ENCODE measurements at regions not wholly inside any gene's neighbourhood (a gene's known extent, or its start where the extent isn't known, plus 50 kb on each side); places are given as distances from the start of the nearest gene placed in this dataset.

DNA sequence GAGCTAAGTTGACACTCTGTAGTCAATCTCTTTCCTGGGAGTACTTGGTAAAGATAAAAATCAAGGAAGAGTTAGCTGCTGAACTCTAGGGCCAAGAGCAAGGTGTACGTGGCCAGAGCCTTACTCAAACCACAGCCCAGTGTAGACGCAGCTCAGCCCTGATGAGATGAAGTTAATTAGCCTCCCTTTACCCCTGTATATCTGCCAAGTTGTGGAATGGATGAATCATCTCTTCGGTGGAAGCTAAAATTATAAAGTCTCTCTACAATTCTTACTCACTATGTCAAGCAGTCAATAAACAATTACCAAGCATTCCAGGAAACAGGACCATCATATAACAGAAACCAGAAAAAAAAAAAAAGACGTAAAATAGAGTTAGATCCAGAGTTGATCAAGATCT lies 146.9 kb upstream of the UFM1 start:
- Mint-ChIP-seq H3K27ac (no peak overlapping the region), H3K4me3 (no peak overlapping the region), H3K9me3 (no peaks in the 10 kb centered on the region), H3K36me3 (ENCODE audit: low read depth) (no peaks in the 10 kb centered on the region), H3K4me1 (no peaks in the 10 kb centered on the region), H3K27me3 (peaks cover 2% of the 10 kb centered on the region)
- CTCF ChIA-PET: interaction anchor here (0.7 kb wide), 1 partner anchor 1186 kb away, joined by 4 read pairs; no protein-coding TSS in a partner anchor
- POLR2A ChIA-PET: no interaction called here
- no peak for DNase-seq

DNA sequence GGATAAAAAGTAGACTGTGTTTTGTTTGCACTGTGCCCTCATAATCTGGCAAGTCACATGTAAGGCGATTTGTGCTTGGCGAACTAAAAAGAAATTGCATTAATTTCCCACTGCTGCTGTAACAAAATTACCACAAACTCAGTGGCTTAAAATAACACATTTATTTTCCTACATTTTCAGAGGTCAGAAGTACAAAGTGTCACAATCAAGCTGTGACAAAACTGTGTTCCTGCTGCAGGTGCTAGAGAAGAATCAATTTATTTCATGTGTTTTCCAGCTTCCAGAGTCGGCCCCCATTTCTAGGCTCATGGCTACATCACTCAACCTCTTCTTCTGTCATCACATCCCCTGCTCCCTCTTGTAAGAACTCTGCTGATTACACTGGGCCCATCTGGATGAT lies 158.6 kb upstream of the UFM1 start:
- no peaks in the 10 kb centered on the region for H3K4me1 Mint-ChIP-seq
- H3K36me3 Mint-ChIP-seq (ENCODE audit: low read depth): no peaks in the 10 kb centered on the region
- no peak overlapping the region for H3K4me3 Mint-ChIP-seq
- H3K27me3 Mint-ChIP-seq: no peaks in the 10 kb centered on the region
- no peak for DNase-seq
- no peak overlapping the region for H3K27ac Mint-ChIP-seq
- CTCF ChIA-PET: no interaction called here
- POLR2A ChIA-PET: no interaction called here
- no peaks in the 10 kb centered on the region for H3K9me3 Mint-ChIP-seq

DNA sequence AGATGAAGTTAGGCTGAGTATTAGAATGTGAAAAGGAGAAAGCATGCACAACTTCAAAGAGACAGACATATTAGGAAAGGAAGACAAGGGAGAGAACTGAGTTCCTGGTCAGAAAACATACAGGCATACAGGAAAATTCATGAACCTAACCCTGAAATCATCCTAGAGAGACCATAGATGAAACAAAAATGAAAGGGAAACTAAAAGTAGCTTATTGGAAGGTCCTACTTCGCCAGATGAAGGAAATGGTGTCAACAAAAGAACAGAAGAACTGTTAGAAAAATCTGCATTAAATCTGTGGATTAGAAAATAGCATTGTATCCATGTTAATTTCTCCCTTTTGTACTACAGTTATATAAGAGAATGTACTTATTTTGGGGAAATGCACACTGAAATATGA lies 169.0 kb upstream of the UFM1 start:
- peak overlapping the region; percentile 75 for H3K27ac Mint-ChIP-seq
- H3K9me3 Mint-ChIP-seq: no peaks in the 10 kb centered on the region
- H3K4me3 Mint-ChIP-seq: peak overlapping the region; percentile 44
- ChIA-PET CTCF (no interaction called here), POLR2A (no interaction called here)
- no peaks in the 10 kb centered on the region for H3K36me3 Mint-ChIP-seq (ENCODE audit: low read depth)
- H3K4me1 Mint-ChIP-seq: peaks cover 11% of the 10 kb centered on the region
- no peak for DNase-seq
- H3K27me3 Mint-ChIP-seq: no peaks in the 10 kb centered on the region

DNA sequence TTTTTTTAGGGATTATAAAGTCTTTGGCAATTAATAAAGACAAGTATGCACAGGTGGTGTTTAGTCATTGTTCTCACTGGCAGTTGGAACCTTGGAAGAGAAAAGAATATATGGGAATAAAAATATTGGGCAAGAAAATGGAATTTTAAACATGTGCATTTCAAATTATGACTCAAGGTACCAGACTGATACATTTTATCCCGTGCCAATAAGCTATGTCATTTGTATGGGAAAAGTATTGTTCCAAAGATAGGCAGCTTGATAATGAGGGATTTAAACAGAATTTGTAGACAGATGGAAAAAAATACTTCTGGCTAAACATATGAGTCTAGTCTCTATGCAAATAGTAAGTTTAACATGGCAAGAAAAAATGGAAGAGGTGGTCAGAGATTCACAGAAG lies 169.5 kb upstream of the UFM1 start:
- H3K9me3 Mint-ChIP-seq: no peaks in the 10 kb centered on the region
- no peak for DNase-seq
- ChIA-PET POLR2A (no interaction called here), CTCF (no interaction called here)
- H3K36me3 Mint-ChIP-seq (ENCODE audit: low read depth): no peaks in the 10 kb centered on the region
- H3K27me3 Mint-ChIP-seq: no peaks in the 10 kb centered on the region
- H3K4me1 Mint-ChIP-seq: peaks cover 11% of the 10 kb centered on the region
- H3K4me3 Mint-ChIP-seq: peak overlapping the region; percentile 44
- peak overlapping the region; percentile 75 for H3K27ac Mint-ChIP-seq

DNA sequence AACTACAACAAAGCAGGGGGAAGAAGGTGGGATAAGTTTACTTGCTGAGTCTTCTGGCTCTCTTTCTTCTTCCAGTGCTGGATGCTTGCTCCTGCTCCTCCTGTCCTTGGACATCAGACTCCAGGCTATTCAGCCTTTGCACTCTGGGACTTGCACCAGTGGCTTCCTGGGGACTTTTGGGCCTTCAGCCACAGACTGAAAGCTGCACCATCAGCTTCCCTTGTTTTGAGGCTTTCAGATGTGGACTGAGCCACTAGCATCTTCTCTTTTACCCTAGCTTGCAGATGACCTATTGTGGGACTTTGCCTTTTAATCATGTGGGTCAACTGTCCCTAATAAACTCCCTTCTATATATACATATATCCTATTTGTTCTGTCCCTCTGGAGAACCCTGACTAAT lies 173.0 kb upstream of the UFM1 start:
- no peak overlapping the region for H3K27ac Mint-ChIP-seq
- ChIA-PET POLR2A (no interaction called here), CTCF (no interaction called here)
- peaks cover 11% of the 10 kb centered on the region for H3K4me1 Mint-ChIP-seq
- no peak overlapping the region for H3K4me3 Mint-ChIP-seq
- H3K9me3 Mint-ChIP-seq: no peaks in the 10 kb centered on the region
- DNase-seq: no peak
- H3K36me3 Mint-ChIP-seq (ENCODE audit: low read depth): no peaks in the 10 kb centered on the region
- no peaks in the 10 kb centered on the region for H3K27me3 Mint-ChIP-seq

DNA sequence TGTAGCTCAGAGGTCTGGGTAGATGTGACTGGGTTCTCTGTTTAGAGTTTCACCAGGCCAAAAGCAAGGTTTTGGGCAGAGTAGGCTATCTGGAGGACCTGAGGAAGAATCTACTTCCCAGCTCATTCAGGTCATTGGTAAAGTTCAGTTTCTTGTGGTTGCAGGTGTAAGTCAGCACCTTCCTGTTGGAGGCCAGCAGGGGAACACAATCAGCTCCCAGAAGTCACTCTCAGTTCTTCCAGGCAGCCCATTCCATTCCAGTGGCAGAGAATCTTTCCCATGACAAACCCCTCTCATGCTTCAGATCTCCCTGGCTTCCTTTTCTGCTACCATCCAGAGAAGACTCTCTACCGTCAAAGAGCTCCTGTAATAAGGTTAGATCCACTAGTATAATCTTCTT lies 176.2 kb upstream of the UFM1 start:
- ChIA-PET POLR2A (no interaction called here), CTCF (no interaction called here)
- Mint-ChIP-seq H3K4me3 (no peak overlapping the region), H3K27ac (no peak overlapping the region), H3K9me3 (no peaks in the 10 kb centered on the region), H3K4me1 (no peaks in the 10 kb centered on the region), H3K27me3 (no peaks in the 10 kb centered on the region), H3K36me3 (ENCODE audit: low read depth) (no peaks in the 10 kb centered on the region)
- no peak for DNase-seq

DNA sequence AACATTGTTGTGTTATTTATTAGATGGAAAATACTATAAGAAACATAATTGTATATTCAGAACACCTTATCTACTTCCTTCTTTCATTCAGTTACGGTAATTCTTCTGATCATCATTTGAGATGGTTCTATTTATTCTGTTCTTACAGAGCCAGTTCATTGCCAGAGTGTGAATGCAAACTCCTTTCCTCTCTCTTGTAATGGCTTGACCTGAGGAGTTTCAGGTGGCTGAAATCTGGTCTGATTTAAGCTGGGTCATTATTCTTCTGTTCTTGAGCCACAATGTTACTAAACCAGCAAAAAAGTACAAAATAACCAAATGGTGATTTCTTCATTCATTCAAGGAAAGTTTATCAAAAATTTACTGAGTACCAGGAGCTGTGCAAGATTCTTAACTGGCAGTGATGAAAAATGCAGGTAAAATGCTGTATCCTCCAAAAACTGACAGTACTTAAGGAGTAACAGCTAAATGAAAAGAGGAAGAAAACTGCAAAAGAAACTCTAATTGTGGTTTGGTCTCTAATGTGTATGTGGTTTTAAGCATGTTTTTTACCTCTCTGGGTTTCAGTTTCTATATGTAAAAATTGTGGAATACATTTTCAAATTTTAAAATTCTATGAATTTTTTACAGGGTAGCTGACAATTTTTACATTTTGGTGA lies 182.4 kb upstream of the UFM1 start:
- Mint-ChIP-seq H3K9me3 (no peaks in the 10 kb centered on the region), H3K4me3 (no peak overlapping the region), H3K4me1 (peaks cover 8% of the 10 kb centered on the region), H3K36me3 (ENCODE audit: low read depth) (no peaks in the 10 kb centered on the region), H3K27ac (no peak overlapping the region), H3K27me3 (peaks cover 3% of the 10 kb centered on the region)
- DNase-seq: no peak
- POLR2A ChIA-PET: no interaction called here
- CTCF ChIA-PET: no interaction called here

DNA sequence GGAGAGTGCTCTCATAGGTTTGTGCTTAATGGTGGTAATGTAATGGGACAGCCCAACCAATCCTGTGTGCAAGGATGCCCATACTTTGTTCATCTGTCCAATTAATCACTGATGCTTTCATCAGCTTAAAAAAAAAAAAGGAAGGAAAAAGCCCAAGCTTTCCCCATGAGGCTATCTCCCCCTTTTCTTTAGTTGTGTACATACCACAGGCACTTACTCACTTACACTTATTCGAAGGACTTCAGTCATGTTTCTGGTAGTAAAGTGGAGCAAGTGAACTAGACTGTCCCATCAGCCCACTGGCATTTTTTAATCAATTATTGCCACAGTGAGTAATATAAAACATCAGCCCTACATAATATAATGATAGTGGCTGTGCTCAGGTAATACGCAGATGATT lies 183.5 kb upstream of the UFM1 start:
- Mint-ChIP-seq H3K4me3 (no peak overlapping the region), H3K27me3 (peaks cover 3% of the 10 kb centered on the region), H3K9me3 (no peaks in the 10 kb centered on the region), H3K36me3 (ENCODE audit: low read depth) (no peaks in the 10 kb centered on the region), H3K27ac (no peak overlapping the region), H3K4me1 (peaks cover 8% of the 10 kb centered on the region)
- ChIA-PET POLR2A (no interaction called here), CTCF (no interaction called here)
- DNase-seq: no peak

DNA sequence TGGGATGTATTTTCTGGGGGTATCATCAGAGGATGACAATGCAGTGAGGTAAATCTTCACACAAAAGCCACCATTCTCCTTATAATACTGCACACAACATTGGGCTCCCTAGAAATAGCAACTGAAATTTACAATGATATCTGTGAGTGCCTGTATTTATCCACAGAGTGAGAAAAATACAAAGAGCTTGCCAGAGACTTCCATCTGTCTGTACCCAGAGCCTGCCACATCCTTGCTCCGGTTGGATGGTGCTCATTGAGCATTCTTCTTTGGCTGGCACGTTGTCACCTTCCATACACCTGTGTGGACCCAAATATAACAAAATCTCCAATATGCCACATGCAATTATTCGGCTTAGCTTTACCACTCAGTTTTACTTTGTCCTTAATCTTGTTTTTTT lies 189.5 kb upstream of the UFM1 start:
- CTCF ChIA-PET: no interaction called here
- POLR2A ChIA-PET: no interaction called here
- H3K27ac Mint-ChIP-seq: no peak overlapping the region
- no peak for DNase-seq
- no peaks in the 10 kb centered on the region for H3K9me3 Mint-ChIP-seq
- H3K4me3 Mint-ChIP-seq: no peak overlapping the region
- no peaks in the 10 kb centered on the region for H3K4me1 Mint-ChIP-seq
- H3K27me3 Mint-ChIP-seq: no peaks in the 10 kb centered on the region
- no peaks in the 10 kb centered on the region for H3K36me3 Mint-ChIP-seq (ENCODE audit: low read depth)

DNA sequence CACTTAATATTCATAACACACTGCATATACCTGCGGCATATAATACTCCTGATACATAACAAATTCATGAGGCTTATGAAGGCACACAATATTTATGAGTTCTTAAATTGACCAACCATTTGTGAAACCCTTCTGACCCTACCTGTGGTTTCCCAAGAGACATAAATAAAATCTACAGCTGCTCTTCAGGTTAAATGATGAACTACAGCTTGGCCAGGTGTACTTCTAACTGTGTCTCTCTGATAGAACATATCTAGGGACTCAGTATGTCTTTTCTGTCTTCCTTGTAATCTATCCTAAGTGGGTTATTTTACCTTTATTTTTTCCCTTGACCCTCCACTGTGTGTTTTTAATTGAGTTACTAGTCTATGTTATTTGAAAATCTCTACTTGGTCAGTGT lies 189.9 kb upstream of the UFM1 start:
- H3K36me3 Mint-ChIP-seq (ENCODE audit: low read depth): no peaks in the 10 kb centered on the region
- no peaks in the 10 kb centered on the region for H3K9me3 Mint-ChIP-seq
- no peak overlapping the region for H3K27ac Mint-ChIP-seq
- DNase-seq: no peak
- no peaks in the 10 kb centered on the region for H3K27me3 Mint-ChIP-seq
- CTCF ChIA-PET: no interaction called here
- no peak overlapping the region for H3K4me3 Mint-ChIP-seq
- no peaks in the 10 kb centered on the region for H3K4me1 Mint-ChIP-seq
- POLR2A ChIA-PET: no interaction called here

DNA sequence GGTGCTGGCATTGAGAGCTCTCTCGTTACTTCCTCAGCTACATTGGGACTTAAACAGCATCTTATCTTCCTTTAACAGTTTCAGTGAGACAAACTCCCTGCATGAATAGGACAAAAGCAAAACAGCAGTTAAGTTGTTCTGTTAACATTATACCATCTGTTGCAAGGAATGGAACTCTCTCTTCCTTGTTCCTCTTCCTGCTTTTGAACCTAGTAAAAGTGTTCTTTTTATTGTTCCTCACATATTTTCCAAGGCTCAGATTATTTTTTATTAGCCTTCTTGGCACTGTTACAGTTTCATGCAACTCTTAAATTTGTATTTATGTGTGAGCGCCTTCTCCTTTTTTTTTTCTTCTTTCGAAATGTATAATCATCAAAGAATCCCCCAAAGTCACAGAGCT lies 202.6 kb upstream of the UFM1 start:
- ChIA-PET CTCF (no interaction called here), POLR2A (no interaction called here)
- H3K9me3 Mint-ChIP-seq: peaks cover 7% of the 10 kb centered on the region
- H3K4me1 Mint-ChIP-seq: no peaks in the 10 kb centered on the region
- H3K36me3 Mint-ChIP-seq (ENCODE audit: low read depth): no peaks in the 10 kb centered on the region
- no peaks in the 10 kb centered on the region for H3K27me3 Mint-ChIP-seq
- DNase-seq: no peak
- H3K27ac Mint-ChIP-seq: no peak overlapping the region
- no peak overlapping the region for H3K4me3 Mint-ChIP-seq

DNA sequence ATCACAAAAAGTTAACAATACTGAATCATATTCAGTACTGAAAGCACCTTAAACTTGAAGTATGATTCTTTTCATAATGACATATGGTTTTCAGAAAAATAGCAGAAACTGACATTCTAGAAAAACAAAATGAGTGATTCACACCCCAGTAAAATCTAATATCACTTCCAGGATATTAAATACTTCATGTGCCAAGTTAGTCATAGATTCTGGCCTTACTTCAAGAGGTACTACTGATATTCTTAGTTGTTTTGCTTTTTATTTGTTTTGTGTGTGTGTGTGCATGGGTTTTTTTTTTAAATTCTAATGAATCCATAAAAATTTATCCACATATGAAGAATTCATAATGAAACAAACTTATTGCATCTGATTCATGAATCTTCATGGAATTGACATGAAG lies 207.9 kb upstream of the UFM1 start:
- POLR2A ChIA-PET: no interaction called here
- Mint-ChIP-seq H3K4me1 (no peaks in the 10 kb centered on the region), H3K9me3 (peaks cover 6% of the 10 kb centered on the region), H3K27ac (no peak overlapping the region), H3K36me3 (ENCODE audit: low read depth) (no peaks in the 10 kb centered on the region), H3K27me3 (no peaks in the 10 kb centered on the region), H3K4me3 (no peak overlapping the region)
- no peak for DNase-seq
- CTCF ChIA-PET: no interaction called here

DNA sequence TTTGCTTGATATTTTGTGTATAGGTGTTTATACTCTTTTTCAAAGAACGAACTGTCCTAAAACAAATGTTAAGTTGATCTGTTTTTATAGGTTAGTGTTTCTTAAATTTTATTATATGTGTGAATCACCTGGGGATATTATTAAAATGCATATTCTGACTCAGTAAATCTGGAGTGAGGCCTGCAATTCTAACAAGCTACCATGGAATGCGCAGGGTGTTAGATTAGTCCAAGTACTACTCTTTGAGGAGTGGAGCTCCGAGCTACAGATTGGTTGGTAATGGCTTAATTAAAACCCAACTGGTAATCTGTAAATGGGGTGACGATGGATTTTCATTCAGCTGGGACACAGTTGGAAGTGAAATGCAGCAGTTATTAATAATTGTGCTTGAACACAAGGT lies 214.1 kb upstream of the UFM1 start:
- CTCF ChIA-PET: no interaction called here
- POLR2A ChIA-PET: no interaction called here
- H3K4me3 Mint-ChIP-seq: no peak overlapping the region
- H3K9me3 Mint-ChIP-seq: peaks cover 13% of the 10 kb centered on the region
- no peak overlapping the region for H3K27ac Mint-ChIP-seq
- DNase-seq: no peak
- H3K27me3 Mint-ChIP-seq: no peaks in the 10 kb centered on the region
- no peaks in the 10 kb centered on the region for H3K4me1 Mint-ChIP-seq
- H3K36me3 Mint-ChIP-seq (ENCODE audit: low read depth): no peaks in the 10 kb centered on the region

DNA sequence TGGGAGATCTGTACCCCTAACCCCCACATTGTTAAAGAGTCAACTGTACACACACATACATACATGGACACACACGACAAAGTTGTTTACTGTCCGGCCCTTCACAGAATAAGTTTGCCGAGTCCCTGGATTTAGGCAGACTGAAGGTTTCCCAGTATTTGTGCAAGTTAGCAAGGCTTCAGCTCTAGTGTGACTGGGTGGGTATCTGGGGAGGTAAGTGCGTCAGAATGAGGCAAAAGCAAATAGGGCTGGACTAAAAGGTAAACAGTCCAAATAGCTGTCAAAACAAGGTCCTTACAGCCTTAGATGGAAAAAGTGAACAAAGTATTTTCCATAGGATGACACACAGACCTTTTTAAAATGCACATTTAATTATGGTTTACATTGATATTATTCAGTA lies 228.4 kb upstream of the UFM1 start:
- Mint-ChIP-seq H3K9me3 (peaks cover 2% of the 10 kb centered on the region), H3K4me3 (no peak overlapping the region), H3K36me3 (ENCODE audit: low read depth) (no peaks in the 10 kb centered on the region), H3K4me1 (no peaks in the 10 kb centered on the region), H3K27me3 (no peaks in the 10 kb centered on the region), H3K27ac (no peak overlapping the region)
- DNase-seq: no peak
- ChIA-PET CTCF (no interaction called here), POLR2A (no interaction called here)

Measured in activated CD4-positive, alpha-beta T cell treated with anti-CD3 and anti-CD28 coated beads, Interleukin-2, amount 10 ng/mL, durations not matched to agents 7 days and 5 days (primary cell).